ENCODE measurements at regions not wholly inside any gene's neighbourhood (a gene's known extent, or its start where the extent isn't known, plus 50 kb on each side); places are given as distances from the start of the nearest gene placed in this dataset.

DNA sequence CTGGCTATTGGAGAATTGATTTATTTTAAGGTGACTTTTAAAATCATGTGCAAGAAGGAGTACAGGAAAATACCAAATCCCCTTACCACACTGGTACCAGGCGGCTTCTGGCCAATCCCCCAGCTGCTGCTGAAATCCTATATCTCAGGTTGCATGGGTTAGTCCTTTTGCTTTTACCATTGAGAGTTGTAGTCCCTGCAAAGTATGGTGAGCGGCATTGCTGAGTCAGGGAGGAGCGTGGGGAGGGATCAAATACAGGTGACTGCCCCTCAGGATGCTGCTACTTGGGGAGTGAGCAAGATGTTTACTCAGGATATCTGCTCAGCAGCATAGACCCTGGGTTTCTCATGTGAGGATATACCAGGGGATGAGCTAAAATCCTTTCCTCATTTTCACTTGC lies 131.9 kb upstream of the STAC start:
- TF ChIP-seq POLR2AphosphoS5 (IDR thresholded peaks at IDR 0.05) (no peak), POLR2A (IDR thresholded peaks at IDR 0.05) (no peak), EP300 (IDR thresholded peaks at IDR 0.05; ENCODE audit: low read depth) (no peak)
- TF ChIP-seq, protein P1, sequence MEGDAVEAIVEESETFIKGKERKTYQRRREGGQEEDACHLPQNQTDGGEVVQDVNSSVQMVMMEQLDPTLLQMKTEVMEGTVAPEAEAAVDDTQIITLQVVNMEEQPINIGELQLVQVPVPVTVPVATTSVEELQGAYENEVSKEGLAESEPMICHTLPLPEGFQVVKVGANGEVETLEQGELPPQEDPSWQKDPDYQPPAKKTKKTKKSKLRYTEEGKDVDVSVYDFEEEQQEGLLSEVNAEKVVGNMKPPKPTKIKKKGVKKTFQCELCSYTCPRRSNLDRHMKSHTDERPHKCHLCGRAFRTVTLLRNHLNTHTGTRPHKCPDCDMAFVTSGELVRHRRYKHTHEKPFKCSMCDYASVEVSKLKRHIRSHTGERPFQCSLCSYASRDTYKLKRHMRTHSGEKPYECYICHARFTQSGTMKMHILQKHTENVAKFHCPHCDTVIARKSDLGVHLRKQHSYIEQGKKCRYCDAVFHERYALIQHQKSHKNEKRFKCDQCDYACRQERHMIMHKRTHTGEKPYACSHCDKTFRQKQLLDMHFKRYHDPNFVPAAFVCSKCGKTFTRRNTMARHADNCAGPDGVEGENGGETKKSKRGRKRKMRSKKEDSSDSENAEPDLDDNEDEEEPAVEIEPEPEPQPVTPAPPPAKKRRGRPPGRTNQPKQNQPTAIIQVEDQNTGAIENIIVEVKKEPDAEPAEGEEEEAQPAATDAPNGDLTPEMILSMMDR (IDR thresholded peaks at IDR 0.05) = no peak
- 81% methylated on average over 3 of the region's 3 CpGs; no CpG with 5 or more reads in 1 of the 2 donors for WGBS, 2 donors (ENCODE audit: low coverage in 1 of 2)
- Histone ChIP-seq H3K27ac (no peak overlapping the region), H3K27me3 (no peaks in the 10 kb centered on the region), H3K4me1 (no peaks in the 10 kb centered on the region), H3K9me3 (no peaks in the 10 kb centered on the region), H3K36me3 (no peaks in the 10 kb centered on the region), H3K4me3 (no peak overlapping the region)
- intact Hi-C loops (cut with DNase I; ENCODE audit: low total_unique reads) = no loop called here
- in situ Hi-C loops (cut with MboI; ENCODE audit: low pct_ligation_motif_present in 1 of 4, low pct_unique_long_range_greater_than_20kb in 1 of 4, low sequenced_read_pairs in 3 of 4) = no loop called here
- DNase-seq = no peak

DNA sequence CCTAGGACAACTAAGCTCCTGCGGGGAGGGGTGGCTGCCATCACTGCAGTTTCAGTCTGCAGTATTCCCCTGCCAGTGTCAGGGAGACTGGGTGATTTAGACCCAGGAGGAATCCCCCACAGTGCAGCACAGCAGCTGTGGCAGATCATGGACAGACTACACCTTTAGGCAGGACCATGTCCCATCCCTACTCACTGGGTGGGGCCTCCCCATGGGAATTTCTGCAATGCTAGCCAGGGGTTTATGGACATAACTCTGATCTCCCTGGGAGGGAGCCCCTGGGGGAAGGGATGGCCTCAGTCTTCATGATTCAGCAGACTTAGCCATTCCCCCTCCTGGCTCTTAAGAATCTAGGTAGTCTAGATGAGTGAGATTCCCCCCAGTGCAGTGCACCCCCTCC lies 130.1 kb upstream of the STAC start:
- Histone ChIP-seq H3K36me3 (no peaks in the 10 kb centered on the region), H3K4me3 (no peak overlapping the region), H3K27me3 (no peaks in the 10 kb centered on the region), H3K4me1 (no peaks in the 10 kb centered on the region), H3K9me3 (no peaks in the 10 kb centered on the region), H3K27ac (no peak overlapping the region)
- 100% methylated on average over 1 of the region's 1 CpG; no CpG with 5 or more reads in 1 of the 2 donors for WGBS, 2 donors (ENCODE audit: low coverage in 1 of 2)
- TF ChIP-seq EP300 (IDR thresholded peaks at IDR 0.05; ENCODE audit: low read depth) (no peak), POLR2AphosphoS5 (IDR thresholded peaks at IDR 0.05) (no peak), POLR2A (IDR thresholded peaks at IDR 0.05) (no peak)
- TF ChIP-seq, protein P1 (IDR thresholded peaks at IDR 0.05) = no peak
- no peak for DNase-seq
- intact Hi-C loops (cut with DNase I; ENCODE audit: low total_unique reads) (no loop called here), in situ Hi-C loops (cut with MboI; ENCODE audit: low pct_ligation_motif_present in 1 of 4, low pct_unique_long_range_greater_than_20kb in 1 of 4, low sequenced_read_pairs in 3 of 4) (no loop called here)

DNA sequence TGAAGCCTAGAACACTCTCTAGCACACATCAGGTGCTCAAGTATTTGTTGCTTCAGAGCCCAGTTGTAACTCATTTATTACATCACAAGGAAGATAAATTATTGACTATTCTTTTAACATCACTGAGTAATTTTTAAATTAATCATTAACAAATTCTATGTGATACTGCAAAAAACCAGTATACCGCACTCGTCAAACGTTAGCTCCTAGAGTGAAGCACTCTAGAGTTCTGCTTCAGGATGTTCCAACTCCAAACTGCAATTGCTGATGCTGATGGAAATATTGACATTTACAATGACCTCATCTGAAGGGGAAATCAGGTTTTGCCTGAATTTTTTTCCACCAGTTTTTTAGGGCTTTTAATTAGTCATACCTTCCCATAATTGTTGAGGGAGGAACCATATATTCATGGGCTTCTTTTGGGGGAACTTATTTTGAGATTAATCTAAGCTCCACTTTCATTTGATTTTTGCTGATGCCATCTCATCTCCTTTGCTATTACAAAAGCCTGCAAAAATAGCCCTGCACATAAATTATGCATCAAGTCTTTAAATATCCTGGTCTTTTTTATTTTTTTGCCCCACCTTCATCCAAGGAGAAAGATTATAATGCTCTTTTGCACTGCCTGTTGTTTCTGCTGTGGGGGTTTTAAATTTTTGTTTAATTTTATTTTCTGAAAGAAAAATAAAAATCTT lies 123.0 kb upstream of the STAC start:
- no peaks in the 10 kb centered on the region for H3K9me3 ChIP-seq
- H3K4me1 ChIP-seq = no peaks in the 10 kb centered on the region
- no peaks in the 10 kb centered on the region for H3K36me3 ChIP-seq
- TF ChIP-seq POLR2A (IDR thresholded peaks at IDR 0.05) (no peak), EP300 (IDR thresholded peaks at IDR 0.05; ENCODE audit: low read depth) (no peak), POLR2AphosphoS5 (IDR thresholded peaks at IDR 0.05) (no peak)
- TF ChIP-seq, protein P1 (IDR thresholded peaks at IDR 0.05) = no peak
- 87 to 91% methylated on average over 3 of the region's 3 CpGs for WGBS, 2 donors (ENCODE audit: low coverage in 1 of 2)
- no peak for DNase-seq
- no peaks in the 10 kb centered on the region for H3K27me3 ChIP-seq
- in situ Hi-C loops (cut with MboI; ENCODE audit: low pct_ligation_motif_present in 1 of 4, low pct_unique_long_range_greater_than_20kb in 1 of 4, low sequenced_read_pairs in 3 of 4) (no loop called here), intact Hi-C loops (cut with DNase I; ENCODE audit: low total_unique reads) (no loop called here)
- no peak overlapping the region for H3K4me3 ChIP-seq
- no peak overlapping the region for H3K27ac ChIP-seq

DNA sequence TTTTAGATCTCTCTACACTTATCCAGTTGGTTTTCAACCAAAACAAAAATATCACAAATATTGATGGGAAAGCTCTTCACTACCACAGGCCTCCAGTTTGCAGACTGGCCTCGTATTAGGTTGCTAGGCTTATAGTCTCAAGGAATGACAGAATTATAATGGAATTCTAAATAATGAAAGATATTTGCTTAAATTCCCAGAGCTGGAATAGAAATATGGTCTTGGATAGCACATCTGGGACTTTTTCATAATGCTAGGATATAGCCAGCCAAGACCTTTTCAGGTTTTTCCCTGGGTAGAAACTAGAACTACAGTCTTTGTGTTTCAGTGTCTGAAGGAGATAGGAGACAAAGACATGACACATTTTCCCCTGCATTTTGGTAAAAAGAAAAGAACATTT lies 121.9 kb upstream of the STAC start:
- no peaks in the 10 kb centered on the region for H3K9me3 ChIP-seq
- no peaks in the 10 kb centered on the region for H3K27me3 ChIP-seq
- TF ChIP-seq EP300 (IDR thresholded peaks at IDR 0.05; ENCODE audit: low read depth) (no peak), POLR2AphosphoS5 (IDR thresholded peaks at IDR 0.05) (no peak), POLR2A (IDR thresholded peaks at IDR 0.05) (no peak)
- TF ChIP-seq, protein P1 (IDR thresholded peaks at IDR 0.05) = no peak
- in situ Hi-C loops (cut with MboI; ENCODE audit: low pct_ligation_motif_present in 1 of 4, low pct_unique_long_range_greater_than_20kb in 1 of 4, low sequenced_read_pairs in 3 of 4) = no loop called here
- H3K4me1 ChIP-seq = no peaks in the 10 kb centered on the region
- no peaks in the 10 kb centered on the region for H3K36me3 ChIP-seq
- WGBS, 2 donors (ENCODE audit: low coverage in 1 of 2) = 56 to 71% methylated on average over 1 of the region's 1 CpG
- H3K4me3 ChIP-seq = no peak overlapping the region
- DNase-seq = no peak
- H3K27ac ChIP-seq = no peak overlapping the region
- intact Hi-C loops (cut with DNase I; ENCODE audit: low total_unique reads) = no loop called here

Measured in transverse colon (tissue), 4 donors.